ENCODE measurements at regions not wholly inside any gene's neighbourhood (a gene's known extent, or its start where the extent isn't known, plus 50 kb on each side); places are given as distances from the start of the nearest gene placed in this dataset.

- TF ChIP-seq EP300 (IDR thresholded peaks at IDR 0.05; ENCODE audit: borderline replicate concordance in 1 of 2, control insufficient read depth in 1 of 2, low read depth in 2 of 2, low read length in 2 of 2): no peak
- no peak for TF ChIP-seq POLR2A (IDR thresholded peaks at IDR 0.05; ENCODE audit: low read depth, low read length)
- no peak for TF ChIP-seq NBN (IDR thresholded peaks at IDR 0.05)
- TF ChIP-seq HSF1 (IDR thresholded peaks at IDR 0.05; ENCODE audit: low read depth, low read length): no peak
- TF ChIP-seq ZNF217 (IDR thresholded peaks at IDR 0.05): no peak
- TF ChIP-seq CTCF (IDR thresholded peaks at IDR 0.05 in 2 of 3, conservative IDR thresholded peaks at IDR 0.05 in 1 of 3; ENCODE audit: control insufficient read depth in 2 of 3, extremely low read depth in 1 of 3, insufficient read depth in 1 of 3, low read depth in 3 of 3, low read length in 3 of 3): no peak
- TF ChIP-seq EZH2 (IDR thresholded peaks at IDR 0.05; ENCODE audit: borderline replicate concordance, control insufficient read depth, low read depth, low read length): no peak
- no peak for TF ChIP-seq LARP7 (IDR thresholded peaks at IDR 0.05)
- TF ChIP-seq POLR2AphosphoS5 (IDR thresholded peaks at IDR 0.05; ENCODE audit: low read length): no peak
- no peak for TF ChIP-seq CHD2 (IDR thresholded peaks at IDR 0.05; ENCODE audit: borderline replicate concordance, low read depth, low read length)
- no peak for TF ChIP-seq BHLHE40 (IDR thresholded peaks at IDR 0.05; ENCODE audit: borderline replicate concordance in 1 of 2, low read depth in 2 of 2, low read length in 1 of 2)
- TF ChIP-seq YY1 (IDR thresholded peaks at IDR 0.05; ENCODE audit: low read depth, low read length): no peak
- no peak for TF ChIP-seq ZBTB33 (IDR thresholded peaks at IDR 0.05)
- no peak for TF ChIP-seq USF2 (IDR thresholded peaks at IDR 0.05; ENCODE audit: borderline replicate concordance, low read depth, low read length)
Observed at GRCh38 chr6:3671382-3671781, 80.1 kb downstream of the PXDC1 start.

All from GM12878 (cell line).